ENCODE measurements at regions not wholly inside any gene's neighbourhood (a gene's known extent, or its start where the extent isn't known, plus 50 kb on each side); places are given as distances from the start of the nearest gene placed in this dataset.
"Not testable (repeated sequence)": the region's sequence is repeated elsewhere in the genome, so short reads cannot be mapped to it uniquely, and the experiment has no call there.

DNA sequence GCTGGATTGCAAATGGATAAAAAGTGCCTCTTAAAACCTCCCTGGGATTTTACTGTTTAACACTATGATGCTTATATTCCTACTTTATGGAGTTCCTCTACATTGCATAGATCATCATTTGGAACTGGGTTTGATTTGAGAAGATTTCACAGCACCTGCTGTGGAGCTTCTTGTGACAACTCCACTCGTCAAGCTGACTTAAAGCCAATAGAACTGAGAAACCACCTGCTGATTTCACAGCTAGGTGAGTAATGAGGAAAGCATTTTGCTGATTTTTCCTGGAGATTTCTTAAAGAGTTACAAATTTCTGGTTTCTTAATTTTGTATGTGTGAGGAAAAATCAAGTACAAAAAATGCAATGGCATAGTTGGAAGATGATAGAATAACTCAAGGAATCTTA lies 739.1 kb upstream of the LRRTM1 start:
- no peak for DNase-seq (ENCODE audit: low read depth)

DNA sequence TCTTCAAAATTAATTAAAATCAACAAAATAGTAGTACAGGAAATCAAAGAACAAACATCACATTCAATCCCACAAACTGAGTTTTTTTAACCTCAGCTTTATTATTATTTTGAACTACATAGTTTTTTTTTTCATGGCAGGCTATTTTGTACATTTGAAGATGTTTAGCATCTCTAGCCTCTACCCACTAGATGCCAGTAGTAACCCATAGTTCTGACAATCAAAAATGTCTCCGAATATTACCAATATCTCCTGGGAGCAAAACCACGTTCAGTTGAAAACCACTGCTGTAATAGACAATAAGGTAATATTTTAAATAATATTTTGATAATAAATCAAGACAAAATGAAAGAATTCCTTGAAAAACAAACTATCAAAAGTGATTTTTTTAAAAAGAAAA lies 702.6 kb upstream of the LRRTM1 start:
- DNase-seq (ENCODE audit: low read depth): no peak

DNA sequence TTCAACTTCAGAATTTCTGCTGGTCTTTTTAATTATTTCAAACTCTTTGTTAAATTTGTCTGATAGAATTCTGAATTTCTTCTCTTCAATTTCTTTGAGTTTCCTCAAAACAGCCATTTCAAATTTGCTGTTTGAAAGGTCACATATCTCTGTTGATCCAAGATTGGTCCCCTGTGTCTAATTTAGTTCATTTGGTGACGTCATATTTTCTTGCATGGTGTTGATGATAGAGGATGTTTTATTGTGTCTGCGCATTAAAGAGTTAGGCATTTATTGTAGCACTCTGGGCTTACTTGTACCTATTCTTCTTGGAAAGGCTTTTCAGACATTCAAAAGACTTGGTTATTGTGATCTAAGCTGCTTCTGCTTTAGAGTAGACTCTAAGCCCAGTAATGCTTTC lies 698.4 kb upstream of the LRRTM1 start:
- no peak for DNase-seq (ENCODE audit: low read depth)

DNA sequence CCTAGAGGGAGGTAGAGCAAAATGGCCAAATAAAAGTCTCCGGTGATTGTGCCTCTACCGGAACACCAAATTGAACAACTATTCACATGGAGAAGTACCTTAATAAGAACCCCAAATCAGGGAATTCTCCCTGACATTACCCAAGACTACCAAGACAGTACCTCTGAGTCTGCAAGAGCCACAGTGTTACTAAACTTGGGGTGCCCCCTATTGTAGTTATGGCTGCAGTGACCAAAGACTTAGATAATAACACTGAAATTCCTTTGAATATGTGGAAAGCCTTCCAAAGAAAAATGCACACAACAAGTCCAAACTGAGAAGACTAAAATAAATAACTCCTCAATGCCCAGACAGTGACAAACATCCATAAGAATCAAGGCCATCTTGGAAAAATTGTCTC lies 682.9 kb upstream of the LRRTM1 start:
- DNase-seq (ENCODE audit: low read depth): no peak

DNA sequence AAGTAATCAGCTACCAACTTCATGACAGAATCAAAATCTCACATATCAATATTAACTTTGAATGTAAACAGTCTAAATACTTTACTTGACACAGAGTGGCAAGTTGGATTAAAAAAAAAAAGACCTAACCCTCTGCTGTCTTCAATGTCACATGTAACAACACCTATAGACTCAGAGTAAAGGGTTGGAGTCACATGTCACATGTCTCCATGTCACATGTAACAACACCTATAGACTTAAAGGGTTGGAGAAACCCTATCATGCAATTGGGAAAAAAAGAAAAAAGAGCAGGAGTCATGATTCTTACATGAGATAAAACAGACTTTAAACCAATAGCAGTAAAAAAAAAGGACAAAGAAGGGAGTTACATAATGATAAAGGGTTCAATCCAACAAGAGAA lies 665.3 kb upstream of the LRRTM1 start:
- DNase-seq (ENCODE audit: low read depth): no peak

DNA sequence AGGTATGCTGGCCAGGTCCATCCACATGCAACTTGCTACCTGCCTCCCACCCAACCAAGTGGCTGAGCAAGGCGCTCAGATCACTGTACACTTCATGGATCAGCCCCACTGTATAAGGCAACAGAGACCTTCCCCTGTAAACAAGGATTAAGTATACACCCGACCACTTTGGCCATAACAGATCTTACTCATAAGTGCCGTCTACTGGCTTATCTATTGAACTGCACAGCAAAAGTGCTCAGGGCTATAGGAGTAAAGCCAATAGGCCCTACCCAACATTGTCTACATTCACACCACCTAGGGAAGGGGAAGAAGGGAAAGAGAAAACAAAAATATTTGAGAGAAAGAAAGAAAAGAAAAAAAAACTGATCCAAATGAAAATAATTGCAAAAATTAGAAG lies 663.9 kb upstream of the LRRTM1 start:
- DNase-seq (ENCODE audit: low read depth): no peak

DNA sequence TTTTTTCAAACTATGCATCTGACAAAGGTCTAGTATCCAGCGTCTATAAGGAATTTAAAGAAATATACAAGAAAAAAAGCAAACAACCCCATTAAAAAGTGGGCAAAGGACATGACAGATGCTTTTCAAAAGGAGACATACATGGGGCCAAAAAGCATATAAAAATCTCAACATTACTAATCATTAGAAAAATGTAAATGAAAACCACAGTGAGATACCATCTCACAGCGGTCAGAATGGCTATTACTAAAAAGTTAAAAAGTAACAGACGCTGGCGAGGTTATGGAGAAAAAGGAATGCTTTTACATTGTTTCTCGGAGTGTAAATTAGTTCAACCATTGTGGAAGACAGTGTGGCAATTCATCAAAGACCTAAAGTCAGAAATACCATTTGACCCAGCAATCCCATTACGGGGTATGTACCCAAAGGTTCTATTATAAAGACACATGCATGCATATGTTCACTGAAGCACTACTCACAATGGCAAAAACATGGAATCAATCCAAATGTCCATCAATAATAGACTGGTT lies 643.1 kb upstream of the LRRTM1 start:
- no peak for DNase-seq (ENCODE audit: low read depth)

DNA sequence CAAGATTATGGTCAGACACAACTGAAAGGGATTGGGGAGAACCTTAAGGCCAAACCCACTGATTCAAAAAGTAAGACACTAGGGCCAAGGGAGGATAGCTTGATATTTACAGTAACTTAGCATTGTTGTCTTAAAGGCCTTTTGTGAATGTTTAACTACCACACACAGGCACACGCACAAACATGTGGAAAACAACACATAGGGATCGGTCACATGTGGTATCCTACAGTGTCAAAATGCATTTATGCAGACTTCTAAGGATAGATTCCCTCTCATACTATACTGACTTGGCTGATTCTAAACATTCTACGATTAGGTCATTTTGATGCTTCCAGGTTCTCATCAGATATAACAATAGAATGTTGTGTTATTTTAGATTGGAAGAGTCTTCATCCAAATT lies 638.9 kb upstream of the LRRTM1 start:
- DNase-seq (ENCODE audit: low read depth): no peak

DNA sequence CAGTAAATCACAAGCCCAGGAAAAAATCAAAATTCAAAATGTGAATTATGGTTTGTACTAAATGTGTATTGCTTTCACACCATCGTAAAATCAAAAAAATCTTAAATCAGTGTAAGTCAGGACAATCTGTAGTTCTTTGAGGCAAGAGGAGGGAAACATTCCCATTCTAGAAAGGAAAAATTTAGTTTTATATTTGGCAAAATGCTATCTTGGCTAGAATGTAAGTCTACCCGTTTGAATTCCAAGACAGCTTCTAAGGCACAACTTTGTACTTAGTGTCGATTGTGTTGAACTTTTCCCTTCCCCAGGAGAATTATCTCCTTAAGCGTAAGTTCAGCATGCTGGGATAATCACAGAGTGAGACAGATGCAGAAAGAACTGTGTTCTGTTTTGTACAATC lies 638.2 kb upstream of the LRRTM1 start:
- no peak for DNase-seq (ENCODE audit: low read depth)

DNA sequence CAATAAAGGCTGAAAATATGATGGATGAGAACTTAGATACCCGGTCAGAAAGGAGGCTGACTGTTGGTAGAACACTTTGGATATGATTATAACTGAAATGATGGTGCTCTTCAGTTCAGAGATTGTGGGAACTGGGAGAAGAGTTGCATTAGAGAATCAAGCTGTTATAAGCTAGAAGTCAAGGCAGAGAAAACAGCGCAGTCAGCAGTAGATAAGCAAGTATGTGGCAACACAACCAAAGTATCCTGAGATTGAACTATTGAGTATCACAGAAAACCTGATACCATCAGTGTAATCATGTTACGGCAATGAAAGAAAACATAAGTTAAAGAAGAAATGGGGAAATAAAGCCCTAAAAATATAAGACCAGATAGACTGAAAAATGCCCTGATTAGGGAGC lies 633.9 kb upstream of the LRRTM1 start:
- no peak for DNase-seq (ENCODE audit: low read depth)

DNA sequence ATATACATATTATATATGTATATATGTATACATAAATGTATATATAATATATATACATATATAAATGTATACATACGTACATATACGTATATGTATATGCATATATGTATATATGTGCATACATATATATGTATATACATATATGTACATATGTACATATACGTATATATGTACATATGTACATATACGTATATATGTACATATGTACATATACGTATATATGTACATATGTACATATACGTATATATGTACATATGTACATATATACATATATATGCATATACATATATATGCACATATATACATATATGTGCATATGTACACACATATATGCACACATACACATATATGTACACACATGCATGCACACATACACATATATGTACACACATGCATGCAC lies 627.3 kb upstream of the LRRTM1 start:
- DNase-seq (ENCODE audit: low read depth): not testable (repeated sequence)

DNA sequence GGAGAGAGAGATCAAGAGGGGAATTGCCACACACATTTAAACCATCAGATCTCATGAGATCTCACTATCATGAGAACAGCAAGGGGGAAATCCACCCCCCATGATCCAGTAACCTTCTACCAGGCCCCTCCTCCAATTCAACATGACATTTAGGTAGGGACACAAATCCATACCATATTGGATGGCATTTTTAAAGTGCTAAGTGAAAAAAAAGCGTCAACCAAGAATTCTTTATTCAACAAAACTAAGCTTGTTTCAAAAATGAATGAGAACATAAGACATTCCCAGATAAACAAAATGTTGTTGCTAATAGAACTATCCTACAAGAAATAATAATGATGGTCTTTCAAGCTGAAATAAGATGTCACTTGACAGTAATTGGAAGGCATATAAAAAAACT lies 626.2 kb upstream of the LRRTM1 start:
- no peak for DNase-seq (ENCODE audit: low read depth)

DNA sequence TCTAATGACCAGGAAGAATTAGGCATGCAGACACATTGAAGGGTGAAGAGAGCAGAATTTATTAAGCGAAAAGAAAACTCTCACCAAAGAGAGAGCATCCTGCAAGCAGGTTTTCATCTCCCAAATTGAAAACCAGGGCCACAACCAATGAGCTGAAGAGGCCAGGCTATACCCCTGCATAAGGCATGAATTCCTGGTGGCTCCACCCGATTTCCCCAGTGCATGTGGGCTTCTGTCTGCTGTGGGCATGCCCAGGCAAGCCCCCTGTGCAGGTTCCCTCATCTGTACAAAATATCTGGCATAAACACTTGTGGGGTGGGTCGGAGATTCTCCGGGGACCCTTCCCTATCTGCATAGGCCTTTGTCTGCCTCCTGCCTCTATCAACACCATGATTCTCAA lies 621.6 kb upstream of the LRRTM1 start:
- DNase-seq (ENCODE audit: low read depth): no peak

DNA sequence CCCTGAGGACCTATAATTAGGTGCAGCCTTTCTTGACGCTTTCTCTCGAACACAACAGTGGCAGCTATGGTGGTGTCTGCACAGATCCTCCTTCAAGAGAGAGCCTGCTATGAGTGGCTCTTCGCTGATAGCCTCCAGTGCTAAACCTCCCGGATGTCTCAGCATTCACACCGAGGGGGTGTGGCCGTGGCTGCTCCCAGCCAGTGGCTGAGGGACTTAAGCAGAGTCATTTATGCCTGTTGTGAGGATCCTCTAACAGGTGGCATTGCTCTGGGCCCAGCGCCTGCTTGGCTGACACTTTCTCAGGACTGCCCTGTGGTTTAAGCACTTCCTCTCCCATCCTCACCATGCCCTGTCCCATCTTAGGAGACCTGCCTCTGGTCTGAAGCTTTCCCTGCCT lies 592.0 kb upstream of the LRRTM1 start:
- no peak for DNase-seq (ENCODE audit: low read depth)

DNA sequence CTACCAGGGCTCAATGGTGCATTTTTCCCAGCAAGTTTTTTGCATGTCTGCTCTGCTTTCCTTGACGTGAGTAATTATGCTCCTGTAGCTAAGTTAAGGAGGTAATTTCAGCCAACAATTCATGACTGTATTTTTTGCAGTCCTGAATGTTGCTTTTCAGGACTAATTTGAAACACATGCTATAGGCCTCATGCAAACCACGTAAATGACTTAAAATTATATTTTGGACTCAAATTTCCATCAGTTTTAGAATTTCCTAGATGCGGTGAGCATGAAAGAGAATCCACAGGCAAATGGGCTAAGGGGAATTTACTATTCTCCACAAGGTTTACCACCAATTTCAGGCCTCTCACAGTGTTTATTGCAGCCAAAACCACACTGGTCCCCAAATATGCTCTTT lies 589.9 kb upstream of the LRRTM1 start:
- DNase-seq (ENCODE audit: low read depth): no peak

DNA sequence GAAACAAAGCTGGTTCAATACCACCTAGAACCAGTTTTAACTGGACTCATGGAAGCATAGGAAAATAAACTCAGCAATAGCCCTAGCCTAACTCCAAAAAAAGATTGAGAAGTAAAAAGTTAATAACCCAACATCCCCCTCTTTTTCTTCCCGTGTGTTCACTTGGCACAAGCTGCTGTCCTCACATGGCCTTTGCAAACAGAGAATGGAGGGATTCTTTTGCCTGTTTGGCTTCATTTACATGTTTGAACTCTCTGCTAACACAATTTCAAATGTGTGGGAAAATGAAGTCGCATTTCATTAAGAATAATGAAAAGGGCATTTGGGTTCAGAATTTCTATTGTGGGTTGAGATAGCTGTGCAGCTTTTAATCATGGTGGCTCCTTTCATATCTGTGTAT lies 589.2 kb upstream of the LRRTM1 start:
- no peak for DNase-seq (ENCODE audit: low read depth)

DNA sequence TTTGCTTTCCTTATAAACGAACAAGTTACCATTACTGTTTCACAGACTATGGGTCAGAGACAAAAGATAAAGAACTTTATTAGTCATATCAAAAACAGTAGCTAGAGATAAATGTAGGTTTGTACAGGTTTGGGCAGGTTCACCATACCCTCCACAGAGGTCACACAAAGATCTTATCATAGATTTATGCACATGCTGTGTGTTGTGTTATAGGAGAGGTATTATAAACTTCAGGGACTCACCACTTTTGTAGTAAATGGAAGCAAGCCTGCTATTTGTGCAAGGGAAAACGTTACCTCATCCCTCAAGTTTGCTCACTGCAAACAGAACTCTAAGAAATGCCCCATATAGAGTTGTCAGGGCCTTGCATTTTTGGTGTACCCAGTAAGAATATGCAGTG lies 584.5 kb upstream of the LRRTM1 start:
- DNase-seq (ENCODE audit: low read depth): no peak

DNA sequence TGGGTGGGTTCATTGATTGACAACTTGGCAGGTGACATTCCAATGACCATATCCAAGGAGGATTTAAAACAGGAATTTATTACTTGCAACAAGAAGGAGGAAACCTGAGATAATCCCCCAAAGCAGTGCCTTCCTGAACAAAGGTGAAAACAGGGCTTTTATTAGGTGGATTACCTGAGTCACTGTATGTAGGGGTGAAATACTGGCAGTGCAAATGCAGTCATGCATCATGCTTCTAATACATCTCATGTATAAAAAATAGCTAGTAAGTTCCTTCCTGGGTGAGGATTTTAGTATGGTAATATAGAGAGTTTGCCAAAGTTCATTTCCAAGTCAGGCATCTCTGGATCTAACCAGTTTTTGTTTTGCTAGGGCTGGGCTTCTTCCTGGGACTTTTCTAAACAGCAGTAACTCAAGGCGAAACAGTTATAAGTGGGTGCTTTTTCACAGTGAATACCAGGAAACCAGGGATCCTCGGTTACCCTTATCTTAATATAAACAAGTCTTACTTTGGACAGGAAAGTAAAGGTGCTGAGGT lies 583.4 kb upstream of the LRRTM1 start:
- no peak for DNase-seq (ENCODE audit: low read depth)

DNA sequence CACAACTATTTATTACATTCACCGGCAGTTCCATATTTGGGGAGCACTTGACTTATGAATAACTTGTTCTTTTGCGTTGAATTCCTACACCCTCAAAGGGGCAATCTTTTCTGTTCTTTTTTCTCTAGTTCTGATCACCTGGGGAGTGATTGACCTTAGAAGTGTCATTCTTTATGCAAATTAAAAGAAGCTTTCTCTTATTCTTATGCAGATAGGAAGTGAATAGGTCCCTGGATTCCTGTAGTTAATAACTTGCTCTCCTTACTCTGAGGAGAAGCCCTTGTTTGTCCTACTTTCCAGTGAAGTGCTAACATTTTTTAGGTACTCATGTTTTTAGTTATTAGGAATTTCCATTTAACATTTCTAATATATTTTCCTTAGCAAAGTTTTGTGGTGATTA lies 569.8 kb upstream of the LRRTM1 start:
- no peak for DNase-seq (ENCODE audit: low read depth)

DNA sequence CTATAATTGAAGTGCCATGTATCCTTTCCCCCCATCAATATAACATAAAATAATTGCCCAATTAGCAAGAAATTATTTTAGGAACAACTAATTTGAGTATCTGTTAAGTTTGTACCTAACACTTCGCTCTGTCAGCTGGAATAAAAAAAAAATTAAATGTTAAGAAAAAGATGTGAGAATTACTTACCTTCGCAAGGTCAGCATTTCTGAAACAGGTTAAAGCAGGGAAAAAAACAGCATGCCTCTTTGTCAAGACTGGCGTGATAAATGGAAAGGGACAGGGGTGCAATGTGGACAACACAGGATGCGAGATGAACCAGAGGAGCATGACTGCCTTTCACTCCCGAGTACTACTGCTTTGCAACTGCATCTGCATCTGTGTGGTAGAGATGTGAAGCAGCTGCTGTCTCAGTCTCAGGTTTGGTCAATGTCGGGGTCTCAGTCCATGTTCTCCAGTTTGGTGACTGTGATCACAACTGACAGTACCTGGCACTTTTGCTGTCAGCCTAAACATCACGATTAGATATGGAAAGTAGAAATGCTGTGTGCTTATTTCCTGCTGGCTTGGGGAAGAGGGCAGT lies 565.4 kb upstream of the LRRTM1 start:
- no peak for DNase-seq (ENCODE audit: low read depth)

DNA sequence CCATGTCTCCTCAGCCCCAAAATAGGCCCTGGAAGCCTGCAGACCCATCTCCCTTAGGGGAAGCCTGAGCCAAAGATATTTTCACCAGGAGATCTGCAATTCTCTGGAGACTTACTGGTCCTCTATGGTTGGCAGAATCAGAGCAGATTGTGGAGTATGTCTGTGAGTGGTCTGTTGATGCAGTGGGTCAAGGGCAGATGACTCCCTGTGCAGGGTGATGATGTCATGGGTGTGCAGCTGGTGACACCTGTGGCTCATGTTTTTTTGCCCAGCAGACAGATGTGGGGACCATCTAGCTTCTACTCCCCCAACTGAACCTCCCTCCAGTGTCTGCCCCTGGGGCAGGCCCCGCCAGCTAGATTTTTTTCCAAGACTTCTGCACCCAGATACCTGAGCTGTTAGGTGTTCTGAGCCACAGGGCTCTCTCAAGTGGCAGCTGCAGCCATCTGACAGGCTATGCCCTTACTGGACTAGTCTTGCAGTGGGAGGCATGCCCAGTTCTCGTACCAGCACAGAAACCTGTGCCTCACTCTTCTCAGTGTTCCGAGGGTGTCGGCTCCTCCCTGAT lies 558.7 kb upstream of the LRRTM1 start:
- no peak for DNase-seq (ENCODE audit: low read depth)

DNA sequence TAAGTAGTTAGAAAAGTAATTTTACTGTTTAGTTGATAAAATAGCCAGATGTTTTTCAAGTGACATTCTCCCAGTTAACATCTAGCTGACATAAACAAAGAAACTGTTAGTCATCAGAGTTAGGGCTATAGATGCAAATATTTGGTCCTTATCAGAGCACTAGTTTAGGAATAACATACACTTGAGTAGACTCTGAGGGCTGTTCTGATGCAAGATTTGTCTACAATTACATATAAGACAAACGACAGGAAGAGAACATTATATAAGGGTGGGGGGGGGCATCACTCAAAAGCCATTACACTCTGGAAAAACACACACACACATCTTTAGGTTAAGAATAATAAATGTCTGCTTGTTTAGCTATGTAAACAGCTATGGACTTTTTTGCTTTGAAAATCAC lies 554.4 kb upstream of the LRRTM1 start:
- no peak for DNase-seq (ENCODE audit: low read depth)

DNA sequence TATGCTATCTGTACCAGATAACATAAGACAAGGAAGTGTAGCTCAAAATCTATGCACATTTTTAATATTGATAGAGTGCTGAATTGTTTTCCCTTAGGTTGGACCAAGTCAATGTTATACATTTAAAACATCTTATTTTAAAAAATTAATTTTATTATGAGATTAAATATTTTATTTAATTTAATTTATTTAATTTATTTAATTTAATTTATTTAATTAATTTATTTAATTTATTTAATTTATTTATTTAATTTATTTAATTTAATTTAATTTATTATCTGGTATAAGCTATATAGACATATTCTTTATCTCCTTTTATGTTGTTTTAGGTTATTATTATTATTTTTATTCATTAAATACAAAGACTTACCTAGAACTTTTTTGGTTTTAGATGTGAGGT lies 551.7 kb upstream of the LRRTM1 start:
- DNase-seq (ENCODE audit: low read depth): no peak

DNA sequence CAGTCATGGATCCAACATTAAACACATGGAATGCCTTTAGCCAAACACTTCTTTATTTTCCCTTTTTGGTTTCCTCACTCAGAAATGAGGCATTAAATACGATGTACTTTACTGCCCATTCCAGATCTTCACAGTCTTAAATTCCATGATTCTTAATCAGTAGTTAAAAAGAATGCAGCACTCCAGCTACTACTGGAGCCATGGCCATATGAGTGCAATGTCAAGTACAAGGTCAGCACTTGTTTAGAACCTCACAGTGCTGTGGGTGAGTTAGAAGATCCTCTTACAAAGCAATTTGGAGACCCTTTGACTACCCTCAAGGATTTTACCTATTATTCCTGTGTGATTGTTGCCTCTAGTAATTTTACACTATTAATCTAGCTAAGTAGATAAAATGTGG lies 550.3 kb upstream of the LRRTM1 start:
- DNase-seq (ENCODE audit: low read depth): no peak
